ENCODE measurements at regions not wholly inside any gene's neighbourhood (a gene's known extent, or its start where the extent isn't known, plus 50 kb on each side); places are given as distances from the start of the nearest gene placed in this dataset.
"Not testable (repeated sequence)": the region's sequence is repeated elsewhere in the genome, so short reads cannot be mapped to it uniquely, and the experiment has no call there.

GRCh38 chr2:236376566-236377244, 112.5 kb upstream of the ASB18 start:
- H3K4me1 ChIP-seq = no peaks in the 10 kb centered on the region
- no peak for DNase-seq
- intact Hi-C loops (cut with DNase I) = no loop called here
- no peak overlapping the region for H3K4me3 ChIP-seq (replicated peaks in 1 of 3)
- no peaks in the 10 kb centered on the region for H3K27me3 ChIP-seq
- H3K9me3 ChIP-seq = no peaks in the 10 kb centered on the region
- no peak overlapping the region for H3K27ac ChIP-seq
- 82 to 89% methylated on average over 7 of the region's 7 CpGs for whole genome bisulfite sequencing, 2 donors
- TF ChIP-seq CTCF (IDR thresholded peaks at IDR 0.05) (no peak), POLR2A (IDR thresholded peaks at IDR 0.05) (no peak)
- H3K36me3 ChIP-seq = no peaks in the 10 kb centered on the region

- Histone ChIP-seq H3K4me1 (no peaks in the 10 kb centered on the region), H3K27me3 (no peaks in the 10 kb centered on the region), H3K4me3 (replicated peaks in 1 of 3) (no peak overlapping the region), H3K36me3 (no peaks in the 10 kb centered on the region), H3K27ac (no peak overlapping the region), H3K9me3 (no peaks in the 10 kb centered on the region)
- intact Hi-C loops (cut with DNase I) = no loop called here
- no peak for TF ChIP-seq CTCF (IDR thresholded peaks at IDR 0.05)
- TF ChIP-seq POLR2A (IDR thresholded peaks at IDR 0.05) = no peak
- DNase-seq = no peak
- 81 to 87% methylated on average over 16 of the region's 16 CpGs for WGBS, 2 donors
Measured at GRCh38 chr2:236380051-236380612, 115.9 kb upstream of the ASB18 start.

GRCh38 chr2:236381253-236381652, 117.0 kb upstream of the ASB18 start:
- WGBS, 2 donors = 73 to 80% methylated on average over 6 of the region's 6 CpGs
- H3K27me3 ChIP-seq; H3K4me3 ChIP-seq (replicated peaks in 1 of 3); H3K9me3 ChIP-seq; H3K4me1 ChIP-seq; DNase-seq; H3K27ac ChIP-seq; intact Hi-C loops (cut with DNase I); H3K36me3 ChIP-seq: not testable (repeated sequence)

GRCh38 chr2:236389284-236390216, 125.3 kb upstream of the ASB18 start:
- H3K27me3 ChIP-seq; H3K27ac ChIP-seq; H3K36me3 ChIP-seq; H3K9me3 ChIP-seq; H3K4me1 ChIP-seq; intact Hi-C loops (cut with DNase I); DNase-seq; H3K4me3 ChIP-seq (replicated peaks in 1 of 3): not testable (repeated sequence)
- WGBS, 2 donors = 86 to 92% methylated on average over 26 to 28 of the region's 30 CpGs

GRCh38 chr2:236393101-236393500, 128.9 kb upstream of the ASB18 start:
- Histone ChIP-seq H3K27ac (no peak overlapping the region), H3K4me1 (no peaks in the 10 kb centered on the region), H3K27me3 (no peaks in the 10 kb centered on the region), H3K4me3 (replicated peaks in 1 of 3) (no peak overlapping the region), H3K9me3 (no peaks in the 10 kb centered on the region), H3K36me3 (peaks cover 0 to 3% of the 10 kb centered on the region in 2 donors)
- WGBS, 2 donors = 90 to 92% methylated on average over 3 of the region's 3 CpGs
- intact Hi-C loops (cut with DNase I) = no loop called here
- TF ChIP-seq CTCF (IDR thresholded peaks at IDR 0.05) = no peak
- no peak for TF ChIP-seq POLR2A (IDR thresholded peaks at IDR 0.05)
- DNase-seq = no peak

GRCh38 chr2:236393581-236393980, 129.4 kb upstream of the ASB18 start:
- H3K4me1 ChIP-seq = no peaks in the 10 kb centered on the region
- intact Hi-C loops (cut with DNase I) = no loop called here
- TF ChIP-seq POLR2A (IDR thresholded peaks at IDR 0.05) (no peak), CTCF (IDR thresholded peaks at IDR 0.05) (no peak)
- no peak overlapping the region for H3K4me3 ChIP-seq (replicated peaks in 1 of 3)
- 82 to 83% methylated on average over 3 of the region's 3 CpGs for WGBS, 2 donors
- DNase-seq = no peak
- no peaks in the 10 kb centered on the region for H3K9me3 ChIP-seq
- no peaks in the 10 kb centered on the region for H3K27me3 ChIP-seq
- peaks cover 0 to 3% of the 10 kb centered on the region in 2 donors for H3K36me3 ChIP-seq
- no peak overlapping the region for H3K27ac ChIP-seq

Data from thyroid gland (tissue), 4 donors.